H1 (cell line): ENCODE measurements at regions not wholly inside any gene's neighbourhood (a gene's known extent, or its start where the extent isn't known, plus 50 kb on each side); places are given as distances from the start of the nearest gene placed in this dataset.

Experiments
- CTCF ChIA-PET: fragments of 300-600 bp; sonication (Branson Sonifier 250); formaldehyde crosslinking; loops from one replicate; lab custom pipeline; 2021; ENCODE audit not compliant: partially characterized antibody; lab: Charles Lee
- POLR2A ChIA-PET: fragments of 300-600 bp; sonication (Branson Sonifier 250); formaldehyde crosslinking; loops from one replicate; lab custom pipeline; 2021; ENCODE audit warnings: inconsistent platforms; ENCODE audit not compliant: partially characterized antibody; lab: Charles Lee
- DNase-seq, 2 experiments: peaks; one replicate each; pipeline versions ENCODE4 v3.0.0 to v3.0.0-alpha.2; 2010 to 2022; ENCODE audit warnings: low spot score in 2 of 2, low read depth in 1 of 2, mixed read lengths in 1 of 2
- FAIRE-seq: peaks from 2 replicates; lab custom pipeline; 2011; peaks lifted over from hg19 to GRCh38; lab: Jason Lieb, UNC
- H2AFZ ChIP-seq: 2 replicates; pipeline ENCODE4 v1.8.1; 2012; ENCODE audit warnings: low read length, inconsistent platforms
- H2AK5ac ChIP-seq: 2 replicates; pipeline ENCODE4 v1.6.1; 2013; ENCODE audit warnings: low read depth, low read length
- H2BK120ac ChIP-seq: replicated peaks from 2 replicates; pipeline ENCODE3; 2013; ENCODE audit warnings: low read depth, low read length, inconsistent platforms
- H2BK12ac ChIP-seq: 2 replicates; pipeline ENCODE4 v1.6.1; 2013; ENCODE audit warnings: low read depth, low read length
- H2BK15ac ChIP-seq: 2 replicates; pipeline ENCODE4 v1.6.1; 2013; ENCODE audit warnings: low read length
- H2BK20ac ChIP-seq: 2 replicates; pipeline ENCODE4 v1.6.1; 2013; ENCODE audit warnings: low read length
- H2BK5ac ChIP-seq: 2 replicates; pipeline ENCODE4 v1.6.1; 2013; ENCODE audit warnings: low read depth, low read length
- H3K14ac ChIP-seq: 2 replicates; pipeline ENCODE4 v1.6.1; 2013; ENCODE audit warnings: inconsistent platforms; ENCODE audit not compliant: insufficient read length
- H3K18ac ChIP-seq: 2 replicates; pipeline ENCODE4 v1.6.1; 2013; ENCODE audit warnings: low read length; ENCODE audit errors: extremely low read depth
- H3K23ac ChIP-seq: 2 replicates; pipeline ENCODE4 v1.6.1; 2013; ENCODE audit warnings: inconsistent platforms; ENCODE audit not compliant: insufficient read length
- H3K23me2 ChIP-seq: 2 replicates; pipeline ENCODE4 v1.6.1; 2013; ENCODE audit warnings: low read depth, low read length
- H3K27ac ChIP-seq: 2 replicates; pipeline ENCODE4 v1.6.1; 2011; ENCODE audit warnings: low read depth, low read length, inconsistent platforms
- H3K27me3 ChIP-seq, 4 experiments: replicated peaks in 1 of 4; 1 replicate in 1 of 4; 2 replicates in 3 of 4; pipeline versions ENCODE4 v1.6.1 to v1.8.1; 2011 to 2013; ENCODE audit warnings: low read length in 3 of 4, mild to moderate bottlenecking in 3 of 4, inconsistent platforms in 2 of 4, mixed read lengths in 2 of 4, moderate library complexity in 1 of 4; ENCODE audit not compliant: control insufficient read depth in 3 of 4, insufficient read depth in 3 of 4; ENCODE audit errors: extremely low read depth in 1 of 4
- H3K36me3 ChIP-seq, 4 experiments: 2 replicates each; pipeline versions ENCODE4 v1.6.1 to v1.8.1; 2011 to 2013; ENCODE audit warnings: mild to moderate bottlenecking in 4 of 4, low read length in 3 of 4, moderate library complexity in 2 of 4, control low read depth in 1 of 4, inconsistent platforms in 1 of 4; ENCODE audit not compliant: insufficient read depth in 4 of 4, control insufficient read depth in 2 of 4
- H3K4ac ChIP-seq: replicated peaks from 2 replicates; pipeline ENCODE3; 2013; ENCODE audit warnings: low read length, low read depth, mixed read lengths, inconsistent platforms; ENCODE audit not compliant: insufficient read length
- H3K4me1 ChIP-seq, 4 experiments: replicated peaks in 1 of 4; 1 replicate in 1 of 4; 2 replicates in 3 of 4; pipeline versions ENCODE4 v1.6.1 to v1.8.1; 2011 to 2013; ENCODE audit warnings: low read length in 3 of 4, inconsistent platforms in 2 of 4, mixed read lengths in 1 of 4; ENCODE audit not compliant: insufficient read depth in 4 of 4, control insufficient read depth in 3 of 4
- H3K4me2 ChIP-seq, 2 experiments: 2 replicates each; pipeline versions ENCODE4 v1.6.1 to v1.8.1; 2011 to 2013; ENCODE audit warnings: low read depth in 2 of 2, low read length in 2 of 2, control low read depth in 1 of 2, inconsistent platforms in 1 of 2, mild to moderate bottlenecking in 1 of 2; ENCODE audit not compliant: insufficient read depth in 1 of 2
- H3K4me3 ChIP-seq, 4 experiments: fragments of 200-600, 300-600 bp in 1 of 4; sonication (generic), shearing (Covaris generic), sonication (Bioruptor Twin) in 1 of 4; 2 replicates each; pipeline versions ENCODE4 v1.5.1 to v1.8.1; 2011 to 2016; ENCODE audit warnings: low read length in 4 of 4, low read depth in 3 of 4, control low read depth in 2 of 4, inconsistent platforms in 2 of 4, mild to moderate bottlenecking in 2 of 4, mixed read lengths in 1 of 4, moderate library complexity in 1 of 4; ENCODE audit not compliant: insufficient read depth in 2 of 4; ENCODE audit errors: extremely low read depth in 1 of 4
- H3K56ac ChIP-seq: replicated peaks from 2 replicates; pipeline ENCODE3; 2013; ENCODE audit warnings: low read depth, mild to moderate bottlenecking, mixed read lengths, low read length, inconsistent platforms; ENCODE audit not compliant: insufficient read length
- H3K79me1 ChIP-seq: 2 replicates; pipeline ENCODE4 v1.6.1; 2013; ENCODE audit warnings: low read depth, low read length, control low read depth
- H3K79me2 ChIP-seq, 2 experiments: 2 replicates each; pipeline versions ENCODE4 v1.6.1 to v1.8.1; 2012 to 2013; ENCODE audit warnings: low read length in 2 of 2, mild to moderate bottlenecking in 2 of 2, inconsistent platforms in 1 of 2; ENCODE audit not compliant: insufficient read depth in 2 of 2, control insufficient read depth in 1 of 2
- H3K9ac ChIP-seq, 4 experiments: replicated peaks in 1 of 4; 1 replicate in 1 of 4; 2 replicates in 3 of 4; pipeline versions ENCODE4 v1.6.1 to v1.8.1; 2011 to 2013; ENCODE audit warnings: low read depth in 3 of 4, low read length in 3 of 4, control low read depth in 2 of 4, mild to moderate bottlenecking in 2 of 4, moderate library complexity in 2 of 4, inconsistent platforms in 1 of 4; ENCODE audit errors: extremely low read depth in 1 of 4
- H3K9me3 ChIP-seq, 2 experiments: 2 replicates each; pipeline versions ENCODE4 v1.6.1 to v1.8.1; 2012 to 2013; ENCODE audit warnings: mild to moderate bottlenecking in 2 of 2, moderate library complexity in 2 of 2, control low read depth in 1 of 2, inconsistent platforms in 1 of 2, low read depth in 1 of 2, low read length in 1 of 2, mixed read lengths in 1 of 2; ENCODE audit not compliant: insufficient read depth in 2 of 2
- H4K20me1 ChIP-seq, 2 experiments: replicated peaks in 1 of 2; 2 replicates each; pipeline versions ENCODE3 to v1.8.1; 2011 to 2013; ENCODE audit warnings: inconsistent platforms in 2 of 2, low read length in 2 of 2, mild to moderate bottlenecking in 1 of 2; ENCODE audit not compliant: insufficient read depth in 2 of 2, control insufficient read depth in 1 of 2
- H4K5ac ChIP-seq: 2 replicates; pipeline ENCODE4 v1.6.1; 2013; ENCODE audit warnings: low read length, low read depth, mixed read lengths, inconsistent platforms; ENCODE audit not compliant: insufficient read length
- H4K8ac ChIP-seq: 2 replicates; pipeline ENCODE4 v1.8.0; 2013; ENCODE audit warnings: mild to moderate bottlenecking, moderate library complexity, low read length, inconsistent platforms; ENCODE audit not compliant: insufficient read depth; ENCODE audit errors: extremely low read depth
- H4K91ac ChIP-seq: replicated peaks from 2 replicates; pipeline ENCODE3; 2013; ENCODE audit warnings: low read length, mixed read lengths, inconsistent platforms; ENCODE audit not compliant: insufficient read length
- BRCA1 ChIP-seq: IDR thresholded peaks from 2 replicates; pipeline ENCODE4 v1.6.1; 2012; ENCODE audit warnings: low read depth, low read length, improper control_type of control experiment
- CHD2 ChIP-seq: IDR thresholded peaks from 2 replicates; pipeline ENCODE4 v1.6.1; 2012; ENCODE audit warnings: low read length, improper control_type of control experiment
- HDAC6 ChIP-seq: IDR thresholded peaks from one replicate; pipeline ENCODE4 v1.7.1; 2012; ENCODE audit warnings: low read depth, mild to moderate bottlenecking, inconsistent platforms, low read length, moderate library complexity
- JUND ChIP-seq: IDR thresholded peaks from 2 replicates; pipeline ENCODE4 v1.6.1; 2011; ENCODE audit warnings: mild to moderate bottlenecking, improper control_type of control experiment, low read length
- POU5F1 ChIP-seq: IDR thresholded peaks from 2 replicates; pipeline ENCODE4 v1.6.1; 2011; ENCODE audit warnings: low read depth, mild to moderate bottlenecking, low read length, moderate library complexity
- SAP30 ChIP-seq: fragments of 300-600 bp; sonication (generic); IDR thresholded peaks from 2 replicates; pipeline ENCODE4 v1.7.1; 2012; ENCODE audit warnings: low read length, moderate library complexity, mild to moderate bottlenecking, inconsistent platforms; ENCODE audit not compliant: insufficient read depth, insufficient replicate concordance
- SIX5 ChIP-seq: IDR thresholded peaks from 2 replicates; pipeline ENCODE4 v1.6.1; 2011; ENCODE audit warnings: mild to moderate bottlenecking, low read depth, low read length
- TCF12 ChIP-seq: IDR thresholded peaks from 2 replicates; pipeline ENCODE4 v1.6.1; 2011; ENCODE audit warnings: low read depth, mild to moderate bottlenecking, low read length
- WGBS, 2 experiments: shearing (Covaris generic) in 1 of 2; methylation state at CpG; one replicate each; pipeline versions ENCODE4 v1.1.6 to v1.1.7; 2013 to 2015; ENCODE audit warnings: low lambda C conversion rate in 2 of 2, mixed read lengths in 2 of 2, inconsistent platforms in 1 of 2, low coverage in 1 of 2, missing lambda C conversion rate in 1 of 2; ENCODE audit not compliant: insufficient replicate concordance in 2 of 2, insufficient coverage in 1 of 2, insufficient read length in 1 of 2; ENCODE audit errors: extremely low coverage in 1 of 2, missing lambda C conversion rate in 1 of 2; 5-methylcytosine and 5-hydroxymethylcytosine counted together
- TF ChIP-seq, protein P1 (sequence below): IDR thresholded peaks from 2 replicates; pipeline ENCODE4 v1.6.1; 2012; ENCODE audit warnings: inconsistent platforms

DNA sequence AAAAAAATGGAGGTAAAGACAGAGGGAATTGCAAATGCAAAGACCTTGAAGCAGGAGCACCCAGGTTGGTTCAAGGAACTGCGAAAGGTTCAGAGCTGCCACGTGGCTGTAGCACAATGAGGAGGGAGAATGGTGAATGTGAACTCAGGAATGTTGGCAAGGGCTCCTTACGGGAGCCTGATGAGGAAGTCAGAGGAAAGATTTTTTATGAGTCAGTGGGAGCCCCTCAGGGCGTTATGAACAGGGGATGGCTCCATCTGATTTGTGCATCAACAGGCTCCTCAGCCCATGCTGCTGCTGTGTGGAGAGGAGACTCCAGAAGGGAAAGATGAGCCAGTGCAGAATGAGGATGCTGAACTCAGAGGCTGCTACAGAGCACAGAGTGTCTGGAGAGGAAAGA lies 194.4 kb downstream of the ARRDC4 start:
- Histone ChIP-seq H3K23me2 (no peaks in the 10 kb centered on the region), H3K9me3 (no peaks in the 10 kb centered on the region), H4K20me1 (no peaks in the 10 kb centered on the region), H2BK5ac (no peak overlapping the region), H3K36me3 (no peaks in the 10 kb centered on the region), H2BK15ac (no peak overlapping the region), H3K14ac (no peak overlapping the region), H2AFZ (no peak overlapping the region), H3K18ac (no peak overlapping the region), H3K27ac (no peak overlapping the region), H3K79me1 (no peaks in the 10 kb centered on the region), H3K56ac (no peak overlapping the region), H3K4ac (no peak overlapping the region), H2AK5ac (no peak overlapping the region), H3K23ac (no peak overlapping the region), H3K4me3 (no peak overlapping the region), H3K9ac (no peak overlapping the region), H3K4me1 (peaks cover 0 to 3% (median 0%) of the 10 kb centered on the region in 4 experiments; a peak in 1 of 7 replicates), H4K91ac (no peak overlapping the region), H2BK20ac (no peak overlapping the region), H2BK12ac (no peak overlapping the region), H4K8ac (no peak overlapping the region; the same call in 1 of the 2 replicates), H3K27me3 (no peaks in the 10 kb centered on the region; a peak in 1 of 7 replicates), H3K79me2 (no peaks in the 10 kb centered on the region), H4K5ac (no peak overlapping the region), H2BK120ac (no peak overlapping the region), H3K4me2 (no peak overlapping the region)
- CTCF ChIA-PET: no interaction called here
- TF ChIP-seq, protein P1, sequence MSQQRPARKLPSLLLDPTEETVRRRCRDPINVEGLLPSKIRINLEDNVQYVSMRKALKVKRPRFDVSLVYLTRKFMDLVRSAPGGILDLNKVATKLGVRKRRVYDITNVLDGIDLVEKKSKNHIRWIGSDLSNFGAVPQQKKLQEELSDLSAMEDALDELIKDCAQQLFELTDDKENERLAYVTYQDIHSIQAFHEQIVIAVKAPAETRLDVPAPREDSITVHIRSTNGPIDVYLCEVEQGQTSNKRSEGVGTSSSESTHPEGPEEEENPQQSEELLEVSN: no peak
- TF ChIP-seq SAP30 (no peak), SIX5 (no peak), JUND (no peak), HDAC6 (no peak), POU5F1 (no peak), CHD2 (no peak), BRCA1 (no peak), TCF12 (no peak)
- no peak for DNase-seq
- 90% methylated on average over 4 of the region's 4 CpGs; no CpG with 5 or more reads in 1 of the 2 experiments for WGBS, 2 experiments
- POLR2A ChIA-PET: no interaction called here
- FAIRE-seq: no peak
